Activated CD4-positive, alpha-beta T cell treated with anti-CD3 and anti-CD28 coated beads, Interleukin-2, amount 10 ng/mL, durations not matched to agents 24 days and 14 days (primary cell): ENCODE measurements at regions not wholly inside any gene's neighbourhood (a gene's known extent, or its start where the extent isn't known, plus 50 kb on each side); places are given as distances from the start of the nearest gene placed in this dataset.

Source experiments
- DNase-seq: peaks from one replicate; pipeline ENCODE4 v3.0.0; 2022
- H3K27ac Mint-ChIP-seq: one replicate; pipeline ENCODE4 v1.8.0; 2022; ENCODE audit warnings: mild to moderate bottlenecking, mixed read lengths
- H3K27me3 Mint-ChIP-seq: one replicate; pipeline ENCODE4 v1.8.0; 2022; ENCODE audit warnings: mixed read lengths
- H3K36me3 Mint-ChIP-seq: one replicate; pipeline ENCODE4 v1.8.0; 2022; ENCODE audit warnings: low read depth, mild to moderate bottlenecking, mixed read lengths
- H3K4me1 Mint-ChIP-seq: one replicate; pipeline ENCODE4 v1.8.0; 2021; ENCODE audit warnings: mixed read lengths
- H3K4me3 Mint-ChIP-seq: one replicate; pipeline ENCODE4 v1.8.0; 2022; ENCODE audit warnings: mild to moderate bottlenecking, moderate library complexity, mixed read lengths
- H3K9me3 Mint-ChIP-seq: one replicate; pipeline ENCODE4 v1.8.0; 2021; ENCODE audit warnings: mixed read lengths
- intact Hi-C: fragments of 100-400 bp; cut with micrococcal nuclease; formaldehyde crosslinking; loops from one replicate; pipeline ENCODE4 v1.15.1; 2023

DNA sequence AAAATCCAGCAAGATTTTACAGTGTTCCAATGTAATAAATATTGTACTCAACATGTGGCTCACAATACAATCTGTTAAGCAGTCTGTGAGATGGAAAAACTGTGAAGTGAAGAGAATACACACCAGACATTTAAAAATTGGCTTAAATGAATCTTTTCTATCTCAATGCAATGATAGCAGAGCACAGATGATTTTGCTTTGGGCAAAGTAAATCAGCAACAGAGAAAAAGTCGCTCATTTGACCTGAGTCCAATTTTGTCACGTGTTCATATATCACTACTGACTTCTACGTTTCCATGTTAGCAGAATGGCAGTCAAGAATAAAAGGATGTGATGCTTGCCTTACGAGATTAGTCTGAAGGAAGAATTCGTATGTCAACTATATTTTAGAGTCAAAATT, 506.7 kb downstream of the POM121L12 start:
- H3K27ac Mint-ChIP-seq = no peak overlapping the region
- H3K27me3 Mint-ChIP-seq = no peaks in the 10 kb centered on the region

More for the DNA sequence above, 506.7 kb downstream of the POM121L12 start:
- H3K4me1 Mint-ChIP-seq = no peaks in the 10 kb centered on the region
- peaks cover 21% of the 10 kb centered on the region for H3K9me3 Mint-ChIP-seq
- H3K4me3 Mint-ChIP-seq = no peak overlapping the region
- no peak for DNase-seq
- H3K36me3 Mint-ChIP-seq = no peaks in the 10 kb centered on the region
- intact Hi-C loops = no loop called here
